HCT116 (cell line): ENCODE measurements at regions not wholly inside any gene's neighbourhood (a gene's known extent, or its start where the extent isn't known, plus 50 kb on each side); places are given as distances from the start of the nearest gene placed in this dataset.

ENCODE experiments used
- ATAC-seq: fragments of 200-7000 bp; cut with Tn5 transposase; 2 replicates; pipeline ENCODE4 v1.9.1; 2020; ENCODE audit warnings: mild to moderate bottlenecking, moderate library complexity
- BruUV-seq: library from RNA; stranded (reverse); fragments of 400-500 nt; replicated peaks from 2 replicates; lab custom pipeline; 2021; lab: Mats Ljungman, UMichigan
- CTCF ChIA-PET: fragments of 300-600 bp; sonication (Branson Sonifier 250); formaldehyde crosslinking; loops from one replicate; lab custom pipeline; 2021; ENCODE audit warnings: antibody characterized with exemption; lab: Charles Lee
- POLR2A ChIA-PET: fragments of 300-600, 350-600 bp; sonication (Branson Sonifier 250); formaldehyde crosslinking; loops from one replicate; lab custom pipeline; 2021; ENCODE audit warnings: antibody characterized with exemption; lab: Charles Lee
- RAD21 ChIA-PET, 2 experiments: fragments of 300-600 bp; sonication (Branson Sonifier 250); formaldehyde crosslinking; loops; one replicate each; lab custom pipeline; 2023; ENCODE audit warnings: low total read pairs in 2 of 2; ENCODE audit not compliant: uncharacterized antibody in 2 of 2, unreplicated experiment in 2 of 2, low non-redundant PET in 1 of 2; lab: Charles Lee
- DNase-seq: peaks from one replicate; pipeline ENCODE4 v3.0.0-alpha.2; 2010; ENCODE audit warnings: low read depth, low spot score
- H2AFZ ChIP-seq: fragments of 200-600 bp; shearing (Covaris generic), sonication (generic); 2 replicates; pipeline ENCODE4 v1.6.1; 2017; ENCODE audit warnings: low read depth, mixed run types, mixed read lengths, antibody characterized with exemption, low read length; ENCODE audit not compliant: poor library complexity, severe bottlenecking
- H3K27ac ChIP-seq: 2 replicates; pipeline ENCODE4 v1.5.1; 2012; ENCODE audit warnings: low read depth, low read length
- H3K27me3 ChIP-seq: fragments of 200-600 bp; sonication (generic); 2 replicates; pipeline ENCODE4 v1.6.1; 2016; ENCODE audit warnings: mixed run types, low read length, mixed read lengths; ENCODE audit not compliant: insufficient read depth
- H3K36me3 ChIP-seq, 2 experiments: fragments of 200-500 bp in 1 of 2; fragments of 200-600 bp in 1 of 2; sonication (Bioruptor generic) in 1 of 2; sonication (generic) in 1 of 2; 2 replicates each; pipeline versions ENCODE4 v1.5.1 to v1.6.1; 2014 to 2016; ENCODE audit warnings: low read length in 2 of 2, inconsistent platforms in 1 of 2, mixed read lengths in 1 of 2, mixed run types in 1 of 2; ENCODE audit not compliant: insufficient read depth in 2 of 2, control insufficient read depth in 1 of 2
- H3K4me1 ChIP-seq, 2 experiments: fragments of 200-600 bp in 1 of 2; sonication (generic) in 1 of 2; 2 replicates each; pipeline versions ENCODE4 v1.5.1 to v1.6.1; 2012 to 2017; ENCODE audit warnings: low read length in 2 of 2, inconsistent platforms in 1 of 2, mild to moderate bottlenecking in 1 of 2, mixed read lengths in 1 of 2, mixed run types in 1 of 2, moderate library complexity in 1 of 2; ENCODE audit not compliant: insufficient read depth in 2 of 2, control insufficient read depth in 1 of 2
- H3K4me2 ChIP-seq: fragments of 200-600 bp; sonication (generic); 2 replicates; pipeline ENCODE4 v1.6.1; 2017; ENCODE audit warnings: mixed run types, low read length, mixed read lengths
- H3K4me3 ChIP-seq, 2 experiments: fragments of 200-600 bp in 1 of 2; sonication (generic) in 1 of 2; replicated peaks in 1 of 2; 2 replicates each; pipeline ENCODE4 v1.5.1; 2011 to 2016; ENCODE audit warnings: low read length in 2 of 2, control low read depth in 1 of 2, low read depth in 1 of 2, mild to moderate bottlenecking in 1 of 2, mixed read lengths in 1 of 2, mixed run types in 1 of 2
- H3K79me2 ChIP-seq: fragments of 200-600 bp; sonication (generic); 2 replicates; pipeline ENCODE4 v1.6.1; 2017; ENCODE audit warnings: mild to moderate bottlenecking, mixed run types, low read length, moderate library complexity, mixed read lengths; ENCODE audit not compliant: insufficient read depth
- H3K9ac ChIP-seq: fragments of 200-600 bp; sonication (generic); 2 replicates; pipeline ENCODE4 v1.6.1; 2016; ENCODE audit warnings: low read length, mixed read lengths
- H3K9me2 ChIP-seq: fragments of 200-600 bp; sonication (generic), shearing (Covaris generic); 2 replicates; pipeline ENCODE4 v1.6.1; 2017; ENCODE audit warnings: mixed run types, mild to moderate bottlenecking, moderate library complexity; ENCODE audit not compliant: insufficient read depth
- H3K9me3 ChIP-seq, 2 experiments: fragments of 200-500 bp in 1 of 2; fragments of 200-600 bp in 1 of 2; sonication (Bioruptor generic) in 1 of 2; sonication (generic) in 1 of 2; 2 replicates each; pipeline ENCODE4 v1.6.1; 2014 to 2017; ENCODE audit warnings: low read length in 2 of 2, mixed read lengths in 2 of 2, inconsistent platforms in 1 of 2, low read depth in 1 of 2, mild to moderate bottlenecking in 1 of 2, mixed run types in 1 of 2, moderate library complexity in 1 of 2; ENCODE audit not compliant: control insufficient read depth in 1 of 2, insufficient read depth in 1 of 2
- H4K20me1 ChIP-seq: fragments of 200-600 bp; sonication (generic), shearing (Covaris generic); 2 replicates; pipeline ENCODE4 v1.6.1; 2017; ENCODE audit warnings: mixed run types, mild to moderate bottlenecking, moderate library complexity; ENCODE audit not compliant: insufficient read depth
- CEBPB ChIP-seq: IDR thresholded peaks from 2 replicates; pipeline ENCODE4 v1.6.1; 2012; ENCODE audit warnings: low read depth
- EZH2 ChIP-seq: fragments of 200-600 bp; sonication (generic); IDR thresholded peaks from 2 replicates; pipeline ENCODE4 v1.6.1; 2017; ENCODE audit warnings: antibody characterized with exemption, mixed run types
- POLR2A ChIP-seq: IDR thresholded peaks from 2 replicates; pipeline ENCODE4 v1.7.0; 2011; ENCODE audit warnings: borderline replicate concordance; ENCODE audit not compliant: insufficient read depth, insufficient read length; ENCODE audit errors: extremely low read depth
- POLR2AphosphoS5 ChIP-seq: IDR thresholded peaks from 2 replicates; pipeline ENCODE4 v1.6.1; 2011; ENCODE audit warnings: mild to moderate bottlenecking, low read depth, low read length, moderate library complexity
- RAD21 ChIP-seq: IDR thresholded peaks from 2 replicates; pipeline ENCODE4 v1.6.1; 2012; ENCODE audit warnings: low read depth, mild to moderate bottlenecking
- SIN3A ChIP-seq: IDR thresholded peaks from 2 replicates; pipeline ENCODE4 v1.6.1; 2012; ENCODE audit warnings: low read depth
- SRF ChIP-seq: IDR thresholded peaks from 2 replicates; pipeline ENCODE4 v1.6.1; 2012; ENCODE audit warnings: low read depth
- intact Hi-C: fragments of 100-400 bp; cut with micrococcal nuclease; formaldehyde crosslinking; loops from 2 replicates; pipeline ENCODE4 v1.10.0; 2022
- TF ChIP-seq, protein P1 (sequence below): IDR thresholded peaks from 2 replicates; pipeline ENCODE4 v1.6.1; 2012
- TF ChIP-seq, protein P2 (sequence below): IDR thresholded peaks from 2 replicates; pipeline ENCODE4 v1.6.1; 2011; ENCODE audit warnings: mild to moderate bottlenecking, low read length, moderate library complexity; ENCODE audit not compliant: insufficient replicate concordance; ENCODE audit errors: extremely low read depth

DNA sequence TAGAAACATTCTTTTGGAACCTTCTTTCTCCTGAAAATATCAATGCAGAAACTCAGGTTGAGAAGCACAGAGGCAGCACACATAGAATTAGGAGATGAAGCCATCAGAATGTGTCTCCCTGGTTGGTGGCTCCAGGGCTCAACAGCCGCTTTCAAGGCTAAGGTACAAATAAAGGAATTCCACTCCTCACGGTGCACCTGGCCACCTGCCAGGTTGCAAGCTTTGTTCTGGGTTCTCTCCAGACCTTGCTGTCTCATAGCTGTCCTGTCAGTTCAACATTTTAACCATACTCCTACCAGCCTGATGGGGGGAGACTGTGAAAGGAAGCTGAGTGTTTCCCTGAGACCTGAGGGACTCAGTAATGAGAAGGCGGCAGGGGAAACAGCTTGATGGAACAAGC lies 96.3 kb upstream of the HPF1 start:
- no TSS peak for BruUV-seq
- no peak overlapping the region for H3K4me2 ChIP-seq
- no peak overlapping the region for H3K4me3 ChIP-seq
- ChIA-PET CTCF (no interaction called here), RAD21 (no interaction called here), POLR2A (no interaction called here)
- H3K4me1 ChIP-seq = no peaks in the 10 kb centered on the region
- no peak for DNase-seq
- intact Hi-C loops = no loop called here
- H3K27me3 ChIP-seq = no peaks in the 10 kb centered on the region
- ATAC-seq = no peak
- H4K20me1 ChIP-seq = no peaks in the 10 kb centered on the region
- H3K9me3 ChIP-seq = no peaks in the 10 kb centered on the region
- no peaks in the 10 kb centered on the region for H3K36me3 ChIP-seq
- H2AFZ ChIP-seq = no peak overlapping the region
- TF ChIP-seq, protein P1, sequence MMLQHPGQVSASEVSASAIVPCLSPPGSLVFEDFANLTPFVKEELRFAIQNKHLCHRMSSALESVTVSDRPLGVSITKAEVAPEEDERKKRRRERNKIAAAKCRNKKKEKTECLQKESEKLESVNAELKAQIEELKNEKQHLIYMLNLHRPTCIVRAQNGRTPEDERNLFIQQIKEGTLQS = no peak
- H3K79me2 ChIP-seq = no peaks in the 10 kb centered on the region
- H3K9me2 ChIP-seq = no peaks in the 10 kb centered on the region
- H3K27ac ChIP-seq = no peak overlapping the region
- no peak overlapping the region for H3K9ac ChIP-seq

DNA sequence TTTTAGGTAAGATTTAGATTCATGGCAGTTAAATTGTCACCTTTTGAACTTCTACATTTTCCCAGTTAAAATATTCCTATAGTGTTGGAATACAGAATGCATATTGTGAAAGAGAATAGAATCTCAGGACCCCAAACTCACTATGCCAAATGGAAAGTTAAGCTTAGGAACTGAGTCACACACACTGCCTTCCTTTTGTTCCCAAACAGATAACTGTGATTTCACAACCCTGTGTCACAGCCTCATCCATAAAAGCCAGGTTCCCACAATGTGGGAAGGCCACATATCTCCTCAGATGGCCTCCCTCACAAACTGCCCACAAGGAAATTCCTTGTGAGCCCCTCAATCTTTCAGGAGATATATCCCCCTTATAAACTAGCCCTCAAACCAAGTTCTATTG lies 94.7 kb upstream of the HPF1 start:
- Histone ChIP-seq H3K9ac (no peak overlapping the region), H2AFZ (no peak overlapping the region), H3K4me2 (no peak overlapping the region)
- POLR2A ChIA-PET = no interaction called here
- TF ChIP-seq RAD21 (no peak), POLR2A (no peak), POLR2AphosphoS5 (no peak), EZH2 (no peak), SRF (no peak), CEBPB (no peak), SIN3A (no peak)
- TF ChIP-seq, protein P2, sequence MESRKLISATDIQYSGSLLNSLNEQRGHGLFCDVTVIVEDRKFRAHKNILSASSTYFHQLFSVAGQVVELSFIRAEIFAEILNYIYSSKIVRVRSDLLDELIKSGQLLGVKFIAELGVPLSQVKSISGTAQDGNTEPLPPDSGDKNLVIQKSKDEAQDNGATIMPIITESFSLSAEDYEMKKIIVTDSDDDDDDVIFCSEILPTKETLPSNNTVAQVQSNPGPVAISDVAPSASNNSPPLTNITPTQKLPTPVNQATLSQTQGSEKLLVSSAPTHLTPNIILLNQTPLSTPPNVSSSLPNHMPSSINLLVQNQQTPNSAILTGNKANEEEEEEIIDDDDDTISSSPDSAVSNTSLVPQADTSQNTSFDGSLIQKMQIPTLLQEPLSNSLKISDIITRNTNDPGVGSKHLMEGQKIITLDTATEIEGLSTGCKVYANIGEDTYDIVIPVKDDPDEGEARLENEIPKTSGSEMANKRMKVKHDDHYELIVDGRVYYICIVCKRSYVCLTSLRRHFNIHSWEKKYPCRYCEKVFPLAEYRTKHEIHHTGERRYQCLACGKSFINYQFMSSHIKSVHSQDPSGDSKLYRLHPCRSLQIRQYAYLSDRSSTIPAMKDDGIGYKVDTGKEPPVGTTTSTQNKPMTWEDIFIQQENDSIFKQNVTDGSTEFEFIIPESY = no peak
- TF ChIP-seq, all 23 proteins: peak for 0
- no peak overlapping the region for H3K4me3 ChIP-seq
- ATAC-seq = no peak
- H3K27me3 ChIP-seq = no peaks in the 10 kb centered on the region
- ChIA-PET RAD21 (no interaction called here), CTCF (no interaction called here)
- H3K79me2 ChIP-seq = no peaks in the 10 kb centered on the region
- no peaks in the 10 kb centered on the region for H3K4me1 ChIP-seq
- no peaks in the 10 kb centered on the region for H3K9me3 ChIP-seq
- no peak for DNase-seq
- no TSS peak for BruUV-seq
- no peaks in the 10 kb centered on the region for H3K36me3 ChIP-seq
- no peaks in the 10 kb centered on the region for H4K20me1 ChIP-seq
- H3K9me2 ChIP-seq = no peaks in the 10 kb centered on the region
- intact Hi-C loops = no loop called here
- no peak overlapping the region for H3K27ac ChIP-seq
